HCT116 (cell line): ENCODE measurements at regions not wholly inside any gene's neighbourhood (a gene's known extent, or its start where the extent isn't known, plus 50 kb on each side); places are given as distances from the start of the nearest gene placed in this dataset.

Experiments
- EGR1 ChIP-seq: IDR thresholded peaks from 2 replicates; pipeline ENCODE4 v1.6.1; 2012; ENCODE audit warnings: low read depth
- POLR2A ChIP-seq: IDR thresholded peaks from 2 replicates; pipeline ENCODE4 v1.7.0; 2011; ENCODE audit warnings: borderline replicate concordance; ENCODE audit not compliant: insufficient read depth, insufficient read length; ENCODE audit errors: extremely low read depth
- POLR2AphosphoS5 ChIP-seq: IDR thresholded peaks from 2 replicates; pipeline ENCODE4 v1.6.1; 2011; ENCODE audit warnings: mild to moderate bottlenecking, low read depth, low read length, moderate library complexity
- RAD21 ChIP-seq: IDR thresholded peaks from 2 replicates; pipeline ENCODE4 v1.6.1; 2012; ENCODE audit warnings: low read depth, mild to moderate bottlenecking
- SP1 ChIP-seq: IDR thresholded peaks from 2 replicates; pipeline ENCODE4 v1.6.1; 2012; ENCODE audit warnings: low read depth
- SRF ChIP-seq: IDR thresholded peaks from 2 replicates; pipeline ENCODE4 v1.6.1; 2012; ENCODE audit warnings: low read depth
- TCF7L2 ChIP-seq: IDR thresholded peaks from 2 replicates; pipeline ENCODE4 v1.7.0; 2011; ENCODE audit warnings: borderline replicate concordance, inconsistent platforms; ENCODE audit not compliant: insufficient read depth, insufficient read length; ENCODE audit errors: extremely low read depth
- ZFX ChIP-seq: fragments of 450-650 bp; IDR thresholded peaks from 2 replicates; pipeline ENCODE4 v1.6.1; 2017
- ZNF274 ChIP-seq: fragments of 200-500 bp; sonication (Bioruptor generic); IDR thresholded peaks from 2 replicates; pipeline ENCODE4 v1.6.1; 2014; ENCODE audit warnings: mild to moderate bottlenecking, low read depth, low read length, inconsistent platforms
- TF ChIP-seq, protein P1 (sequence below), 3 experiments: fragments of 200-600 bp in 1 of 3; sonication (generic) in 1 of 3; IDR thresholded peaks in 2 of 3; conservative IDR thresholded peaks in 1 of 3; 2 replicates each; pipeline ENCODE4 v1.5.1; 2012 to 2017; ENCODE audit warnings: low read depth in 2 of 3, low read length in 2 of 3, antibody characterized with exemption in 1 of 3, borderline replicate concordance in 1 of 3, control low read depth in 1 of 3, mild to moderate bottlenecking in 1 of 3, mixed read lengths in 1 of 3, mixed run types in 1 of 3, moderate library complexity in 1 of 3; ENCODE audit not compliant: insufficient read depth in 1 of 3
- TF ChIP-seq, protein P2 (sequence below): IDR thresholded peaks from 2 replicates; pipeline ENCODE4 v1.6.1; 2012; ENCODE audit warnings: low read depth

DNA sequence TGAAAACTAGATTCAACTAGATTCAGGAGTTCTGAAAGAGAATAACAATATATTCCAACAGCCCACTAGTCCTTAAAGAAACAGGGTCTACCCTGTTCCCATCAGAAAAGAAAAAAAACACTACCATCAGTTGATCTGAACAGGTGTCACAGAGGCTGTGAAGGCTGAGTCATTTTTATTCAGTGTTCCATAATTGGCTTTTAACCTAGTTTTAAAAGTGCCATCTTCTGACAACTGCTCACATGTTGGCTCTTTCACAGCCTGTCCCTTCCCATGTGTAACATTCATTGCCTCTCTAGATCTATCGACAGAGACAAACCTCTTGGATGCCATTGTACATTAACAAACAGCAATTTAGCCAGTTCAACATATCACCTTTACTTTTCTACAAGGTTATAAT lies 243.7 kb downstream of the TBX15 start:
- TF ChIP-seq, protein P1, sequence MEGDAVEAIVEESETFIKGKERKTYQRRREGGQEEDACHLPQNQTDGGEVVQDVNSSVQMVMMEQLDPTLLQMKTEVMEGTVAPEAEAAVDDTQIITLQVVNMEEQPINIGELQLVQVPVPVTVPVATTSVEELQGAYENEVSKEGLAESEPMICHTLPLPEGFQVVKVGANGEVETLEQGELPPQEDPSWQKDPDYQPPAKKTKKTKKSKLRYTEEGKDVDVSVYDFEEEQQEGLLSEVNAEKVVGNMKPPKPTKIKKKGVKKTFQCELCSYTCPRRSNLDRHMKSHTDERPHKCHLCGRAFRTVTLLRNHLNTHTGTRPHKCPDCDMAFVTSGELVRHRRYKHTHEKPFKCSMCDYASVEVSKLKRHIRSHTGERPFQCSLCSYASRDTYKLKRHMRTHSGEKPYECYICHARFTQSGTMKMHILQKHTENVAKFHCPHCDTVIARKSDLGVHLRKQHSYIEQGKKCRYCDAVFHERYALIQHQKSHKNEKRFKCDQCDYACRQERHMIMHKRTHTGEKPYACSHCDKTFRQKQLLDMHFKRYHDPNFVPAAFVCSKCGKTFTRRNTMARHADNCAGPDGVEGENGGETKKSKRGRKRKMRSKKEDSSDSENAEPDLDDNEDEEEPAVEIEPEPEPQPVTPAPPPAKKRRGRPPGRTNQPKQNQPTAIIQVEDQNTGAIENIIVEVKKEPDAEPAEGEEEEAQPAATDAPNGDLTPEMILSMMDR (IDR thresholded peaks at IDR 0.05 in 2 of 3, conservative IDR thresholded peaks at IDR 0.05 in 1 of 3; ENCODE audit: borderline replicate concordance in 1 of 3, insufficient read depth in 1 of 3, low read depth in 2 of 3, low read length in 2 of 3), result no peak
- no peak for TF ChIP-seq POLR2A
- TF ChIP-seq TCF7L2, result no peak
- no peak for TF ChIP-seq SP1
- no peak for TF ChIP-seq POLR2AphosphoS5
- TF ChIP-seq ZFX, result no peak
- no peak for TF ChIP-seq SRF
- TF ChIP-seq, protein P2, sequence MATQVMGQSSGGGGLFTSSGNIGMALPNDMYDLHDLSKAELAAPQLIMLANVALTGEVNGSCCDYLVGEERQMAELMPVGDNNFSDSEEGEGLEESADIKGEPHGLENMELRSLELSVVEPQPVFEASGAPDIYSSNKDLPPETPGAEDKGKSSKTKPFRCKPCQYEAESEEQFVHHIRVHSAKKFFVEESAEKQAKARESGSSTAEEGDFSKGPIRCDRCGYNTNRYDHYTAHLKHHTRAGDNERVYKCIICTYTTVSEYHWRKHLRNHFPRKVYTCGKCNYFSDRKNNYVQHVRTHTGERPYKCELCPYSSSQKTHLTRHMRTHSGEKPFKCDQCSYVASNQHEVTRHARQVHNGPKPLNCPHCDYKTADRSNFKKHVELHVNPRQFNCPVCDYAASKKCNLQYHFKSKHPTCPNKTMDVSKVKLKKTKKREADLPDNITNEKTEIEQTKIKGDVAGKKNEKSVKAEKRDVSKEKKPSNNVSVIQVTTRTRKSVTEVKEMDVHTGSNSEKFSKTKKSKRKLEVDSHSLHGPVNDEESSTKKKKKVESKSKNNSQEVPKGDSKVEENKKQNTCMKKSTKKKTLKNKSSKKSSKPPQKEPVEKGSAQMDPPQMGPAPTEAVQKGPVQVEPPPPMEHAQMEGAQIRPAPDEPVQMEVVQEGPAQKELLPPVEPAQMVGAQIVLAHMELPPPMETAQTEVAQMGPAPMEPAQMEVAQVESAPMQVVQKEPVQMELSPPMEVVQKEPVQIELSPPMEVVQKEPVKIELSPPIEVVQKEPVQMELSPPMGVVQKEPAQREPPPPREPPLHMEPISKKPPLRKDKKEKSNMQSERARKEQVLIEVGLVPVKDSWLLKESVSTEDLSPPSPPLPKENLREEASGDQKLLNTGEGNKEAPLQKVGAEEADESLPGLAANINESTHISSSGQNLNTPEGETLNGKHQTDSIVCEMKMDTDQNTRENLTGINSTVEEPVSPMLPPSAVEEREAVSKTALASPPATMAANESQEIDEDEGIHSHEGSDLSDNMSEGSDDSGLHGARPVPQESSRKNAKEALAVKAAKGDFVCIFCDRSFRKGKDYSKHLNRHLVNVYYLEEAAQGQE, result no peak
- TF ChIP-seq EGR1, result no peak
- no peak for TF ChIP-seq ZNF274
- no peak for TF ChIP-seq RAD21
